H1 (cell line): ENCODE measurements at regions not wholly inside any gene's neighbourhood (a gene's known extent, or its start where the extent isn't known, plus 50 kb on each side); places are given as distances from the start of the nearest gene placed in this dataset.

ENCODE experiments used
- CTCF ChIA-PET: fragments of 300-600 bp; sonication (Branson Sonifier 250); formaldehyde crosslinking; loops from one replicate; lab custom pipeline; 2021; ENCODE audit not compliant: partially characterized antibody; lab: Charles Lee
- POLR2A ChIA-PET: fragments of 300-600 bp; sonication (Branson Sonifier 250); formaldehyde crosslinking; loops from one replicate; lab custom pipeline; 2021; ENCODE audit warnings: inconsistent platforms; ENCODE audit not compliant: partially characterized antibody; lab: Charles Lee
- DNase-seq, 2 experiments: peaks; one replicate each; pipeline versions ENCODE4 v3.0.0 to v3.0.0-alpha.2; 2010 to 2022; ENCODE audit warnings: low spot score in 2 of 2, low read depth in 1 of 2, mixed read lengths in 1 of 2
- FAIRE-seq: peaks from 2 replicates; lab custom pipeline; 2011; peaks lifted over from hg19 to GRCh38; lab: Jason Lieb, UNC
- H2AFZ ChIP-seq: 2 replicates; pipeline ENCODE4 v1.8.1; 2012; ENCODE audit warnings: low read length, inconsistent platforms
- H2AK5ac ChIP-seq: 2 replicates; pipeline ENCODE4 v1.6.1; 2013; ENCODE audit warnings: low read depth, low read length
- H2BK120ac ChIP-seq: replicated peaks from 2 replicates; pipeline ENCODE3; 2013; ENCODE audit warnings: low read depth, low read length, inconsistent platforms
- H2BK12ac ChIP-seq: 2 replicates; pipeline ENCODE4 v1.6.1; 2013; ENCODE audit warnings: low read depth, low read length
- H2BK15ac ChIP-seq: 2 replicates; pipeline ENCODE4 v1.6.1; 2013; ENCODE audit warnings: low read length
- H2BK20ac ChIP-seq: 2 replicates; pipeline ENCODE4 v1.6.1; 2013; ENCODE audit warnings: low read length
- H2BK5ac ChIP-seq: 2 replicates; pipeline ENCODE4 v1.6.1; 2013; ENCODE audit warnings: low read depth, low read length
- H3K14ac ChIP-seq: 2 replicates; pipeline ENCODE4 v1.6.1; 2013; ENCODE audit warnings: inconsistent platforms; ENCODE audit not compliant: insufficient read length
- H3K18ac ChIP-seq: 2 replicates; pipeline ENCODE4 v1.6.1; 2013; ENCODE audit warnings: low read length; ENCODE audit errors: extremely low read depth
- H3K23ac ChIP-seq: 2 replicates; pipeline ENCODE4 v1.6.1; 2013; ENCODE audit warnings: inconsistent platforms; ENCODE audit not compliant: insufficient read length
- H3K23me2 ChIP-seq: 2 replicates; pipeline ENCODE4 v1.6.1; 2013; ENCODE audit warnings: low read depth, low read length
- H3K27ac ChIP-seq: 2 replicates; pipeline ENCODE4 v1.6.1; 2011; ENCODE audit warnings: low read depth, low read length, inconsistent platforms
- H3K27me3 ChIP-seq, 4 experiments: replicated peaks in 1 of 4; 1 replicate in 1 of 4; 2 replicates in 3 of 4; pipeline versions ENCODE4 v1.6.1 to v1.8.1; 2011 to 2013; ENCODE audit warnings: low read length in 3 of 4, mild to moderate bottlenecking in 3 of 4, inconsistent platforms in 2 of 4, mixed read lengths in 2 of 4, moderate library complexity in 1 of 4; ENCODE audit not compliant: control insufficient read depth in 3 of 4, insufficient read depth in 3 of 4; ENCODE audit errors: extremely low read depth in 1 of 4
- H3K36me3 ChIP-seq, 4 experiments: 2 replicates each; pipeline versions ENCODE4 v1.6.1 to v1.8.1; 2011 to 2013; ENCODE audit warnings: mild to moderate bottlenecking in 4 of 4, low read length in 3 of 4, moderate library complexity in 2 of 4, control low read depth in 1 of 4, inconsistent platforms in 1 of 4; ENCODE audit not compliant: insufficient read depth in 4 of 4, control insufficient read depth in 2 of 4
- H3K4ac ChIP-seq: replicated peaks from 2 replicates; pipeline ENCODE3; 2013; ENCODE audit warnings: low read length, low read depth, mixed read lengths, inconsistent platforms; ENCODE audit not compliant: insufficient read length
- H3K4me1 ChIP-seq, 4 experiments: replicated peaks in 1 of 4; 1 replicate in 1 of 4; 2 replicates in 3 of 4; pipeline versions ENCODE4 v1.6.1 to v1.8.1; 2011 to 2013; ENCODE audit warnings: low read length in 3 of 4, inconsistent platforms in 2 of 4, mixed read lengths in 1 of 4; ENCODE audit not compliant: insufficient read depth in 4 of 4, control insufficient read depth in 3 of 4
- H3K4me2 ChIP-seq, 2 experiments: 2 replicates each; pipeline versions ENCODE4 v1.6.1 to v1.8.1; 2011 to 2013; ENCODE audit warnings: low read depth in 2 of 2, low read length in 2 of 2, control low read depth in 1 of 2, inconsistent platforms in 1 of 2, mild to moderate bottlenecking in 1 of 2; ENCODE audit not compliant: insufficient read depth in 1 of 2
- H3K4me3 ChIP-seq, 4 experiments: fragments of 200-600, 300-600 bp in 1 of 4; sonication (generic), shearing (Covaris generic), sonication (Bioruptor Twin) in 1 of 4; 2 replicates each; pipeline versions ENCODE4 v1.5.1 to v1.8.1; 2011 to 2016; ENCODE audit warnings: low read length in 4 of 4, low read depth in 3 of 4, control low read depth in 2 of 4, inconsistent platforms in 2 of 4, mild to moderate bottlenecking in 2 of 4, mixed read lengths in 1 of 4, moderate library complexity in 1 of 4; ENCODE audit not compliant: insufficient read depth in 2 of 4; ENCODE audit errors: extremely low read depth in 1 of 4
- H3K56ac ChIP-seq: replicated peaks from 2 replicates; pipeline ENCODE3; 2013; ENCODE audit warnings: low read depth, mild to moderate bottlenecking, mixed read lengths, low read length, inconsistent platforms; ENCODE audit not compliant: insufficient read length
- H3K79me1 ChIP-seq: 2 replicates; pipeline ENCODE4 v1.6.1; 2013; ENCODE audit warnings: low read depth, low read length, control low read depth
- H3K79me2 ChIP-seq, 2 experiments: 2 replicates each; pipeline versions ENCODE4 v1.6.1 to v1.8.1; 2012 to 2013; ENCODE audit warnings: low read length in 2 of 2, mild to moderate bottlenecking in 2 of 2, inconsistent platforms in 1 of 2; ENCODE audit not compliant: insufficient read depth in 2 of 2, control insufficient read depth in 1 of 2
- H3K9ac ChIP-seq, 4 experiments: replicated peaks in 1 of 4; 1 replicate in 1 of 4; 2 replicates in 3 of 4; pipeline versions ENCODE4 v1.6.1 to v1.8.1; 2011 to 2013; ENCODE audit warnings: low read depth in 3 of 4, low read length in 3 of 4, control low read depth in 2 of 4, mild to moderate bottlenecking in 2 of 4, moderate library complexity in 2 of 4, inconsistent platforms in 1 of 4; ENCODE audit errors: extremely low read depth in 1 of 4
- H3K9me3 ChIP-seq, 2 experiments: 2 replicates each; pipeline versions ENCODE4 v1.6.1 to v1.8.1; 2012 to 2013; ENCODE audit warnings: mild to moderate bottlenecking in 2 of 2, moderate library complexity in 2 of 2, control low read depth in 1 of 2, inconsistent platforms in 1 of 2, low read depth in 1 of 2, low read length in 1 of 2, mixed read lengths in 1 of 2; ENCODE audit not compliant: insufficient read depth in 2 of 2
- H4K20me1 ChIP-seq, 2 experiments: replicated peaks in 1 of 2; 2 replicates each; pipeline versions ENCODE3 to v1.8.1; 2011 to 2013; ENCODE audit warnings: inconsistent platforms in 2 of 2, low read length in 2 of 2, mild to moderate bottlenecking in 1 of 2; ENCODE audit not compliant: insufficient read depth in 2 of 2, control insufficient read depth in 1 of 2
- H4K5ac ChIP-seq: 2 replicates; pipeline ENCODE4 v1.6.1; 2013; ENCODE audit warnings: low read length, low read depth, mixed read lengths, inconsistent platforms; ENCODE audit not compliant: insufficient read length
- H4K8ac ChIP-seq: 2 replicates; pipeline ENCODE4 v1.8.0; 2013; ENCODE audit warnings: mild to moderate bottlenecking, moderate library complexity, low read length, inconsistent platforms; ENCODE audit not compliant: insufficient read depth; ENCODE audit errors: extremely low read depth
- H4K91ac ChIP-seq: replicated peaks from 2 replicates; pipeline ENCODE3; 2013; ENCODE audit warnings: low read length, mixed read lengths, inconsistent platforms; ENCODE audit not compliant: insufficient read length
- CHD1 ChIP-seq: IDR thresholded peaks from 2 replicates; pipeline ENCODE4 v1.6.1; 2012; ENCODE audit warnings: low read depth, low read length, improper control_type of control experiment
- HDAC2 ChIP-seq, 2 experiments: fragments of 300-600 bp in 1 of 2; sonication (generic) in 1 of 2; IDR thresholded peaks; 2 replicates each; pipeline ENCODE4 v1.6.1; 2011 to 2012; ENCODE audit warnings: low read depth in 2 of 2, low read length in 2 of 2, mild to moderate bottlenecking in 2 of 2, moderate library complexity in 2 of 2, borderline replicate concordance in 1 of 2, inconsistent platforms in 1 of 2
- KDM1A ChIP-seq: fragments of 200-600, 300-600 bp; sonication (generic); IDR thresholded peaks from 2 replicates; pipeline ENCODE4 v1.7.1; 2016; ENCODE audit warnings: mild to moderate bottlenecking, low read length, borderline replicate concordance
- PHF8 ChIP-seq: fragments of 200-600 bp; sonication (generic); conservative IDR thresholded peaks from 2 replicates; pipeline ENCODE4 v1.7.1; 2012; ENCODE audit warnings: low read depth, mild to moderate bottlenecking, inconsistent platforms, low read length, moderate library complexity
- POU5F1 ChIP-seq: IDR thresholded peaks from 2 replicates; pipeline ENCODE4 v1.6.1; 2011; ENCODE audit warnings: low read depth, mild to moderate bottlenecking, low read length, moderate library complexity
- SRF ChIP-seq: IDR thresholded peaks from 2 replicates; pipeline ENCODE4 v1.6.1; 2011; ENCODE audit warnings: mild to moderate bottlenecking, low read depth, low read length, moderate library complexity
- WGBS, 2 experiments: shearing (Covaris generic) in 1 of 2; methylation state at CpG; one replicate each; pipeline versions ENCODE4 v1.1.6 to v1.1.7; 2013 to 2015; ENCODE audit warnings: low lambda C conversion rate in 2 of 2, mixed read lengths in 2 of 2, inconsistent platforms in 1 of 2, low coverage in 1 of 2, missing lambda C conversion rate in 1 of 2; ENCODE audit not compliant: insufficient replicate concordance in 2 of 2, insufficient coverage in 1 of 2, insufficient read length in 1 of 2; ENCODE audit errors: extremely low coverage in 1 of 2, missing lambda C conversion rate in 1 of 2; 5-methylcytosine and 5-hydroxymethylcytosine counted together

- H4K8ac ChIP-seq = no peak overlapping the region; the same call in 1 of the 2 replicates
- H2BK12ac ChIP-seq = no peak overlapping the region
- H3K18ac ChIP-seq = no peak overlapping the region
- no peak overlapping the region for H2BK15ac ChIP-seq
- no peak overlapping the region for H3K9ac ChIP-seq
- ChIA-PET POLR2A (no interaction called here), CTCF (interaction anchor here (1.0 to 7.3 kb wide), 6 partner anchors 13 to 181 kb away, joined by 3 to 74 read pairs (median 4); partner anchors contain the start of gene PRR20G)
- no peak overlapping the region for H2AFZ ChIP-seq
- H2BK120ac ChIP-seq = no peak overlapping the region
- DNase-seq = no peak
- TF ChIP-seq SRF (no peak), CHD1 (no peak), POU5F1 (no peak), KDM1A (no peak), PHF8 (no peak), HDAC2 (IDR thresholded peaks at IDR 0.05; ENCODE audit: borderline replicate concordance in 1 of 2, low read depth in 2 of 2, low read length in 2 of 2) (no peak)
- H3K27ac ChIP-seq = no peak overlapping the region
- no peaks in the 10 kb centered on the region for H4K20me1 ChIP-seq
- no peak for FAIRE-seq
- H3K4me2 ChIP-seq = no peak overlapping the region
- no peaks in the 10 kb centered on the region for H3K23me2 ChIP-seq
- no peak overlapping the region for H4K91ac ChIP-seq
- H2BK5ac ChIP-seq = no peak overlapping the region
- no peak overlapping the region for H3K23ac ChIP-seq
- no peak overlapping the region for H3K4ac ChIP-seq
- H3K36me3 ChIP-seq = no peaks in the 10 kb centered on the region
- H3K4me1 ChIP-seq = peaks cover 0 to 15% (median 7%) of the 10 kb centered on the region in 4 experiments; a peak in 5 of 7 replicates
- H3K79me2 ChIP-seq = no peaks in the 10 kb centered on the region
- no peaks in the 10 kb centered on the region for H3K27me3 ChIP-seq
- H4K5ac ChIP-seq = no peak overlapping the region
- no peaks in the 10 kb centered on the region for H3K79me1 ChIP-seq
- H3K14ac ChIP-seq = no peak overlapping the region
- 89% methylated on average over 9 of the region's 9 CpGs; no CpG with 5 or more reads in 1 of the 2 experiments for WGBS, 2 experiments
- H3K56ac ChIP-seq = no peak overlapping the region
- H2AK5ac ChIP-seq = no peak overlapping the region
- no peak overlapping the region for H2BK20ac ChIP-seq
- H3K9me3 ChIP-seq = no peaks in the 10 kb centered on the region
- no peak overlapping the region for H3K4me3 ChIP-seq
These were observed 120.8 kb downstream of the TPRA1 start for GRCh38 chr3:127469760-127470159.
